Neural cell (in vitro differentiated cells): ENCODE measurements at regions not wholly inside any gene's neighbourhood (a gene's known extent, or its start where the extent isn't known, plus 50 kb on each side); places are given as distances from the start of the nearest gene placed in this dataset.

Experiments
- H2AFZ ChIP-seq: fragments of 200-600, 300-800 bp; sonication (generic), shearing (Covaris generic); 2 replicates; pipeline ENCODE4 v1.6.0; 2014; ENCODE audit warnings: low read depth, mild to moderate bottlenecking, antibody characterized with exemption, low read length, moderate library complexity
- H3F3A ChIP-seq: fragments of 200-600 bp; shearing (Covaris generic); 2 replicates; pipeline ENCODE4 v1.6.1; 2016; ENCODE audit warnings: mild to moderate bottlenecking, moderate library complexity, mixed read lengths, antibody characterized with exemption, low read length; ENCODE audit not compliant: insufficient read depth, poor library complexity, severe bottlenecking
- H3K27ac ChIP-seq: fragments of 200-600, 300-800 bp; sonication (generic), shearing (Covaris generic); 2 replicates; pipeline ENCODE4 v1.5.1; 2014; ENCODE audit warnings: mild to moderate bottlenecking, low read length, moderate library complexity
- H3K27me3 ChIP-seq: fragments of 300-800, 200-600 bp; sonication (generic), shearing (Covaris generic); 2 replicates; pipeline ENCODE4 v1.6.0; 2014; ENCODE audit warnings: mild to moderate bottlenecking, low read depth, low read length, moderate library complexity; ENCODE audit not compliant: insufficient read depth
- H3K36me3 ChIP-seq: fragments of 300-800, 200-600 bp; sonication (generic), shearing (Covaris generic); 2 replicates; pipeline ENCODE4 v1.5.1; 2014; ENCODE audit warnings: mild to moderate bottlenecking, antibody characterized with exemption, low read length, moderate library complexity; ENCODE audit not compliant: insufficient read depth
- H3K4me2 ChIP-seq: fragments of 300-800, 200-600 bp; sonication (generic), shearing (Covaris generic); 2 replicates; pipeline ENCODE4 v1.6.0; 2014; ENCODE audit warnings: mild to moderate bottlenecking, low read length
- H3K4me3 ChIP-seq: fragments of 300-800, 200-600 bp; sonication (generic), shearing (Covaris generic); 2 replicates; pipeline ENCODE4 v1.5.1; 2014; ENCODE audit warnings: mild to moderate bottlenecking, low read length, moderate library complexity
- H3K79me2 ChIP-seq: fragments of 200-600 bp; shearing (Covaris generic); replicated peaks from 2 replicates; pipeline ENCODE4 v1.6.0; 2014; ENCODE audit warnings: mild to moderate bottlenecking, low read length, moderate library complexity; ENCODE audit not compliant: insufficient read depth
- H3K9ac ChIP-seq: fragments of 300-800, 200-600 bp; sonication (generic), shearing (Covaris generic); 2 replicates; pipeline ENCODE4 v1.6.1; 2016; ENCODE audit warnings: mild to moderate bottlenecking, low read length, mixed read lengths
- H3K9me2 ChIP-seq: fragments of 200-600 bp; shearing (Covaris generic); 2 replicates; pipeline ENCODE4 v1.6.1; 2016; ENCODE audit warnings: mild to moderate bottlenecking, low read length, mixed read lengths; ENCODE audit not compliant: insufficient read depth
- H3K9me3 ChIP-seq: fragments of 200-600, 300-800 bp; sonication (generic), shearing (Covaris generic); 2 replicates; pipeline ENCODE4 v1.6.1; 2016; ENCODE audit warnings: mild to moderate bottlenecking, mixed run types, low read length, moderate library complexity, mixed read lengths
- H4K20me1 ChIP-seq: fragments of 200-600 bp; shearing (Covaris generic); 2 replicates; pipeline ENCODE4 v1.6.1; 2016; ENCODE audit warnings: mild to moderate bottlenecking, mixed run types; ENCODE audit not compliant: insufficient read depth
- CTCF ChIP-seq: fragments of 450-650 bp; IDR thresholded peaks from 2 replicates; pipeline ENCODE4 v1.5.1; 2014; ENCODE audit warnings: antibody characterized with exemption, mild to moderate bottlenecking, moderate library complexity; ENCODE audit not compliant: poor library complexity, severe bottlenecking
- EP300 ChIP-seq: fragments of 450-650 bp; conservative IDR thresholded peaks from 2 replicates; pipeline ENCODE4 v1.6.1; 2014; ENCODE audit warnings: antibody characterized with exemption, mild to moderate bottlenecking, moderate library complexity; ENCODE audit not compliant: poor library complexity, severe bottlenecking
- EZH2 ChIP-seq: fragments of 200-600, 300-800 bp; shearing (Covaris generic), sonication (generic); IDR thresholded peaks from 2 replicates; pipeline ENCODE4 v1.6.1; 2014; ENCODE audit warnings: antibody characterized with exemption, low read length, borderline replicate concordance, mild to moderate bottlenecking; ENCODE audit not compliant: insufficient read depth, poor library complexity, severe bottlenecking
- MXI1 ChIP-seq: fragments of 450-650 bp; conservative IDR thresholded peaks from 2 replicates; pipeline ENCODE4 v1.6.1; 2014; ENCODE audit warnings: antibody characterized with exemption, mild to moderate bottlenecking; ENCODE audit not compliant: poor library complexity, severe bottlenecking
- POLR2AphosphoS5 ChIP-seq: IDR thresholded peaks from 2 replicates; pipeline ENCODE4 v1.6.1; 2012
- RAD21 ChIP-seq: fragments of 450-650 bp; conservative IDR thresholded peaks from 2 replicates; pipeline ENCODE4 v1.6.1; 2014; ENCODE audit warnings: antibody characterized with exemption, mild to moderate bottlenecking, moderate library complexity
- REST ChIP-seq: IDR thresholded peaks from 2 replicates; pipeline ENCODE4 v1.6.1; 2012; ENCODE audit warnings: borderline replicate concordance
- SMC3 ChIP-seq: fragments of 450-650 bp; conservative IDR thresholded peaks from 2 replicates; pipeline ENCODE4 v1.6.1; 2014; ENCODE audit warnings: antibody characterized with exemption, mild to moderate bottlenecking, moderate library complexity; ENCODE audit not compliant: poor library complexity
- TAF1 ChIP-seq: IDR thresholded peaks from 2 replicates; pipeline ENCODE4 v1.6.1; 2012; ENCODE audit warnings: low read depth

GRCh38 chr11:106420686-106421085 is 343.2 kb downstream of the AASDHPPT start:
- Histone ChIP-seq H3K9ac (no peak overlapping the region), H3K4me3 (no peak overlapping the region), H3K9me2 (no peaks in the 10 kb centered on the region), H3K4me2 (no peak overlapping the region), H3F3A (no peaks in the 10 kb centered on the region), H4K20me1 (no peaks in the 10 kb centered on the region), H3K79me2 (no peaks in the 10 kb centered on the region), H3K36me3 (no peaks in the 10 kb centered on the region), H2AFZ (no peak overlapping the region), H3K9me3 (no peaks in the 10 kb centered on the region), H3K27ac (no peak overlapping the region), H3K27me3 (no peaks in the 10 kb centered on the region)
- no peak for TF ChIP-seq EZH2
- no peak for TF ChIP-seq RAD21
- no peak for TF ChIP-seq MXI1
- TF ChIP-seq POLR2AphosphoS5 = no peak
- TF ChIP-seq SMC3 = no peak
- no peak for TF ChIP-seq EP300
- no peak for TF ChIP-seq REST
- no peak for TF ChIP-seq CTCF
- TF ChIP-seq TAF1 = no peak

GRCh38 chr11:106421676-106422292 is 344.3 kb downstream of the AASDHPPT start:
- Histone ChIP-seq H3K4me3 (no peak overlapping the region), H2AFZ (no peak overlapping the region), H3K9ac (no peak overlapping the region), H3K27ac (no peak overlapping the region), H3K27me3 (no peaks in the 10 kb centered on the region), H3K36me3 (no peaks in the 10 kb centered on the region), H3K4me2 (no peak overlapping the region), H4K20me1 (no peaks in the 10 kb centered on the region), H3F3A (no peaks in the 10 kb centered on the region), H3K79me2 (no peaks in the 10 kb centered on the region), H3K9me3 (no peaks in the 10 kb centered on the region), H3K9me2 (no peaks in the 10 kb centered on the region)
- TF ChIP-seq POLR2AphosphoS5 (no peak), TAF1 (no peak), MXI1 (no peak), REST (no peak), EZH2 (no peak), RAD21 (no peak), CTCF (no peak), EP300 (no peak), SMC3 (no peak)
